IMR-90 (cell line): ENCODE measurements at regions not wholly inside any gene's neighbourhood (a gene's known extent, or its start where the extent isn't known, plus 50 kb on each side); places are given as distances from the start of the nearest gene placed in this dataset.

Source experiments
- ATAC-seq: fragments of 200-7000 bp; cut with Tn5 transposase; 2 replicates; pipeline ENCODE4 v1.9.1; 2020; ENCODE audit warnings: low read depth, mild to moderate bottlenecking, moderate library complexity
- BruUV-seq: library from RNA; stranded (reverse); fragments of 400-500 nt; replicated peaks from 2 replicates; lab custom pipeline; 2021; lab: Mats Ljungman, UMichigan
- CTCF ChIA-PET: fragments of 300-600 bp; formaldehyde crosslinking; extraction: SDS; loops from one replicate; lab custom pipeline; 2021; ENCODE audit warnings: antibody characterized with exemption; lab: Yijun Ruan, JAX
- POLR2A ChIA-PET: fragments of 300-600 bp; sonication (Branson Sonifier 250); formaldehyde crosslinking; loops from one replicate; lab custom pipeline; 2022; ENCODE audit warnings: antibody characterized with exemption; ENCODE audit not compliant: unreplicated experiment; lab: Charles Lee
- DNase-seq: peaks from one replicate; pipeline ENCODE4 v3.0.0; 2013
- H2AFZ ChIP-seq: replicated peaks from 2 replicates; pipeline ENCODE3; 2013; ENCODE audit warnings: low read length, mild to moderate bottlenecking; ENCODE audit not compliant: poor library complexity
- H2AK5ac ChIP-seq: 2 replicates; pipeline ENCODE4 v1.6.1; 2013; ENCODE audit warnings: low read depth, low read length, inconsistent platforms
- H2AK9ac ChIP-seq: replicated peaks from 2 replicates; pipeline ENCODE3; 2013; ENCODE audit warnings: mild to moderate bottlenecking, low read depth, low read length, moderate library complexity; ENCODE audit not compliant: poor library complexity
- H2BK120ac ChIP-seq: 2 replicates; pipeline ENCODE4 v1.6.1; 2013; ENCODE audit warnings: low read depth, low read length, inconsistent platforms
- H2BK15ac ChIP-seq: 3 replicates; pipeline ENCODE4 v1.6.1; 2013; ENCODE audit warnings: low read depth, low read length, inconsistent platforms
- H2BK20ac ChIP-seq: 2 replicates; pipeline ENCODE4 v1.6.1; 2013; ENCODE audit warnings: low read depth, mild to moderate bottlenecking, inconsistent platforms, low read length, moderate library complexity
- H2BK5ac ChIP-seq: 2 replicates; pipeline ENCODE4 v1.6.1; 2013; ENCODE audit warnings: mild to moderate bottlenecking, low read depth, low read length, inconsistent platforms; ENCODE audit not compliant: poor library complexity, severe bottlenecking
- H3K14ac ChIP-seq: replicated peaks from 2 replicates; pipeline ENCODE4 v1.6.1; 2013; ENCODE audit warnings: low read depth, low read length, inconsistent platforms
- H3K18ac ChIP-seq: 2 replicates; pipeline ENCODE4 v1.6.1; 2013; ENCODE audit warnings: low read depth, low read length, control low read depth
- H3K23ac ChIP-seq: 2 replicates; pipeline ENCODE4 v1.6.1; 2013; ENCODE audit warnings: low read depth, low read length, inconsistent platforms
- H3K27ac ChIP-seq: 2 replicates; pipeline ENCODE4 v1.5.1; 2013; ENCODE audit warnings: mild to moderate bottlenecking, control low read depth, low read length; ENCODE audit not compliant: insufficient read depth
- H3K27me3 ChIP-seq: 2 replicates; pipeline ENCODE4 v1.6.1; 2013; ENCODE audit warnings: low read length; ENCODE audit not compliant: control insufficient read depth, insufficient read depth
- H3K36me3 ChIP-seq: 2 replicates; pipeline ENCODE4 v1.6.1; 2013; ENCODE audit warnings: low read length, mixed read lengths; ENCODE audit not compliant: control insufficient read depth, insufficient read depth
- H3K4ac ChIP-seq: 2 replicates; pipeline ENCODE4 v1.6.1; 2013; ENCODE audit warnings: low read depth, low read length, inconsistent platforms
- H3K4me1 ChIP-seq: 2 replicates; pipeline ENCODE4 v1.6.1; 2013; ENCODE audit warnings: low read length, mixed read lengths; ENCODE audit not compliant: control insufficient read depth, insufficient read depth
- H3K4me2 ChIP-seq: 2 replicates; pipeline ENCODE4 v1.6.1; 2013; ENCODE audit warnings: low read depth, mild to moderate bottlenecking, control low read depth, low read length, moderate library complexity
- H3K4me3 ChIP-seq: 2 replicates; pipeline ENCODE4 v1.5.1; 2013; ENCODE audit warnings: low read depth, mild to moderate bottlenecking, control low read depth, low read length, moderate library complexity; ENCODE audit not compliant: insufficient read depth
- H3K56ac ChIP-seq: 2 replicates; pipeline ENCODE4 v1.6.1; 2013; ENCODE audit warnings: low read length, inconsistent platforms; ENCODE audit not compliant: insufficient read depth; ENCODE audit errors: extremely low read depth
- H3K79me1 ChIP-seq, 2 experiments: 2 replicates each; pipeline ENCODE4 v1.6.1; 2013; ENCODE audit warnings: low read length in 2 of 2, inconsistent platforms in 1 of 2, low read depth in 1 of 2
- H3K9ac ChIP-seq: 2 replicates; pipeline ENCODE4 v1.6.1; 2013; ENCODE audit warnings: low read depth, low read length, control low read depth
- H3K9me1 ChIP-seq: 2 replicates; pipeline ENCODE4 v1.6.1; 2013; ENCODE audit warnings: low read length, inconsistent platforms; ENCODE audit not compliant: insufficient read depth
- H3K9me3 ChIP-seq: 2 replicates; pipeline ENCODE4 v1.6.1; 2013; ENCODE audit warnings: low read length; ENCODE audit not compliant: control insufficient read depth, insufficient read depth
- H4K20me1 ChIP-seq: 2 replicates; pipeline ENCODE4 v1.6.1; 2013; ENCODE audit warnings: low read length, inconsistent platforms; ENCODE audit not compliant: insufficient read depth
- H4K5ac ChIP-seq: 2 replicates; pipeline ENCODE4 v1.6.1; 2013; ENCODE audit warnings: mild to moderate bottlenecking, low read depth, low read length, control low read depth
- H4K8ac ChIP-seq, 2 experiments: 2 replicates each; pipeline ENCODE4 v1.6.1; 2013; ENCODE audit warnings: low read depth in 2 of 2, low read length in 2 of 2, control low read depth in 1 of 2, inconsistent platforms in 1 of 2
- H4K91ac ChIP-seq: 2 replicates; pipeline ENCODE4 v1.6.1; 2013; ENCODE audit warnings: low read depth, low read length, inconsistent platforms; ENCODE audit not compliant: insufficient read depth
- BHLHE40 ChIP-seq: fragments of 150-350 bp; IDR thresholded peaks from 2 replicates; pipeline ENCODE4 v1.6.1; 2016; ENCODE audit warnings: mild to moderate bottlenecking, low read depth, low read length
- CEBPB ChIP-seq: IDR thresholded peaks from 2 replicates; pipeline ENCODE4 v1.6.1; 2012; ENCODE audit warnings: low read depth, low read length, improper control_type of control experiment
- WGBS, 2 experiments: methylation state at CpG; one replicate each; pipeline versions ENCODE4 v1.1.5 to v1.1.7; 2013; ENCODE audit warnings: missing lambda C conversion rate in 2 of 2; ENCODE audit not compliant: insufficient read length in 1 of 2; ENCODE audit errors: extremely low coverage in 2 of 2; 5-methylcytosine and 5-hydroxymethylcytosine counted together
- dilution Hi-C: fragments of 300-500 bp; cut with HindIII; formaldehyde crosslinking; loops from one replicate; pipeline ENCODE4 v1.14.3; 2018; ENCODE audit warnings: low sequenced_read_pairs; ENCODE audit not compliant: unreplicated experiment
- in situ Hi-C: fragments of 300-500 bp; cut with MboI; formaldehyde crosslinking; loops from 3 replicates; pipeline ENCODE4 v1.14.3; 2019; ENCODE audit warnings: low sequenced_read_pairs, inconsistent platforms, mixed read lengths
- intact Hi-C: fragments of 100-400 bp; cut with micrococcal nuclease; formaldehyde crosslinking; loops from 2 replicates; pipeline ENCODE4 v1.10.0; 2022

GRCh38 chr6:105562027-105562426, 159.1 kb upstream of the PREP start:
- in situ Hi-C loops (no loop called here), dilution Hi-C loops (no loop called here), intact Hi-C loops (no loop called here)
- Histone ChIP-seq H2BK120ac (no peak overlapping the region), H2AK5ac (no peak overlapping the region), H3K4me2 (no peak overlapping the region), H3K4me3 (no peak overlapping the region), H2BK20ac (no peak overlapping the region), H3K18ac (no peak overlapping the region), H3K36me3 (no peaks in the 10 kb centered on the region), H3K9ac (no peak overlapping the region), H4K5ac (no peak overlapping the region), H3K79me1 (no peaks in the 10 kb centered on the region), H2AFZ (no peak overlapping the region), H4K8ac (no peak overlapping the region), H3K9me1 (no peaks in the 10 kb centered on the region), H2BK5ac (no peak overlapping the region), H3K56ac (no peak overlapping the region), H3K27ac (no peak overlapping the region), H3K23ac (no peak overlapping the region), H3K9me3 (peaks cover 2% of the 10 kb centered on the region; the same call in 1 of the 2 replicates), H3K14ac (no peak overlapping the region), H3K27me3 (no peaks in the 10 kb centered on the region), H4K20me1 (no peaks in the 10 kb centered on the region), H4K91ac (no peak overlapping the region), H3K4me1 (no peaks in the 10 kb centered on the region), H2AK9ac (no peak overlapping the region), H2BK15ac (no peak overlapping the region), H3K4ac (no peak overlapping the region)
- WGBS, 2 experiments = no CpG with 5 or more reads among the region's 1 CpG
- BruUV-seq = no TSS peak
- ChIA-PET CTCF (interaction anchor here (0.6 kb wide), 1 partner anchor 915 kb away, joined by 3 read pairs; no protein-coding TSS in a partner anchor), POLR2A (no interaction called here)
- DNase-seq = no peak
- TF ChIP-seq BHLHE40 (no peak), CEBPB (0 out of 2 replicates have a peak, but pooled peaks have one; percentile 9)
- ATAC-seq = no peak
